ENCODE measurements at regions not wholly inside any gene's neighbourhood (a gene's known extent, or its start where the extent isn't known, plus 50 kb on each side); places are given as distances from the start of the nearest gene placed in this dataset.

GRCh38 chr5:129367883-129368282, 92.2 kb upstream of the ADAMTS19 start (continued):
- TF ChIP-seq SNAPC4 (CRISPR knock-in tag; IDR thresholded peaks at IDR 0.05) (no peak), SP2 (CRISPR knock-in tag; IDR thresholded peaks at IDR 0.05) (no peak), ZNF335 (CRISPR knock-in tag; IDR thresholded peaks at IDR 0.05) (no peak), ZNF124 (CRISPR knock-in tag; IDR thresholded peaks at IDR 0.05) (no peak), ZFP36L1 (CRISPR knock-in tag; IDR thresholded peaks at IDR 0.05) (no peak), SP4 (CRISPR knock-in tag; IDR thresholded peaks at IDR 0.05) (no peak), RNF219 (CRISPR knock-in tag; IDR thresholded peaks at IDR 0.05) (no peak), TCF12 (IDR thresholded peaks at IDR 0.05) (no peak), TCF12 (CRISPR knock-in tag; IDR thresholded peaks at IDR 0.05) (no peak), SP5 (CRISPR knock-in tag; IDR thresholded peaks at IDR 0.05; ENCODE audit: borderline replicate concordance, low read depth) (no peak), ZNF780A (CRISPR knock-in tag; IDR thresholded peaks at IDR 0.05) (no peak)

Measured in HepG2 (cell line).